ENCODE measurements at regions not wholly inside any gene's neighbourhood (a gene's known extent, or its start where the extent isn't known, plus 50 kb on each side); places are given as distances from the start of the nearest gene placed in this dataset.

- DNase-seq, result no peak
- Histone ChIP-seq H3K9me3 (no peaks in the 10 kb centered on the region), H3K27ac (no peak overlapping the region), H3K27me3 (no peaks in the 10 kb centered on the region), H3K4me1 (no peaks in the 10 kb centered on the region), H3K36me3 (ENCODE audit: low read depth, missing control alignments) (no peaks in the 10 kb centered on the region), H3K4me3 (no peak overlapping the region)
- TF ChIP-seq CTCF (IDR thresholded peaks at IDR 0.05), result no peak
- 85 to 92% methylated on average over 3 of the region's 3 CpGs for WGBS, 2 donors
- intact Hi-C loops (cut with DNase I; ENCODE audit: low total_unique reads), result no loop called here
Measured at GRCh38 chr21:18661842-18662241, 258.3 kb upstream of the TMPRSS15 start.

GRCh38 chr21:18663663-18664062 is 260.1 kb upstream of the TMPRSS15 start:
- Histone ChIP-seq H3K9me3 (no peaks in the 10 kb centered on the region), H3K27ac (no peak overlapping the region), H3K4me1 (no peaks in the 10 kb centered on the region), H3K27me3 (no peaks in the 10 kb centered on the region), H3K4me3 (no peak overlapping the region), H3K36me3 (ENCODE audit: low read depth, missing control alignments) (no peaks in the 10 kb centered on the region)
- TF ChIP-seq CTCF (IDR thresholded peaks at IDR 0.05) (no peak), POLR2A (IDR thresholded peaks at IDR 0.05) (no peak)
- 74 to 80% methylated on average over 3 of the region's 3 CpGs for WGBS, 2 donors
- no peak for DNase-seq
- intact Hi-C loops (cut with DNase I; ENCODE audit: low total_unique reads), result no loop called here

GRCh38 chr21:18666725-18667124 is 263.1 kb upstream of the TMPRSS15 start:
- Histone ChIP-seq H3K4me3 (no peak overlapping the region), H3K27ac (no peak overlapping the region), H3K4me1 (no peaks in the 10 kb centered on the region), H3K36me3 (ENCODE audit: low read depth, missing control alignments) (no peaks in the 10 kb centered on the region), H3K27me3 (no peaks in the 10 kb centered on the region), H3K9me3 (no peaks in the 10 kb centered on the region)
- intact Hi-C loops (cut with DNase I; ENCODE audit: low total_unique reads), result no loop called here
- DNase-seq, result no peak
- TF ChIP-seq POLR2A (IDR thresholded peaks at IDR 0.05) (no peak), CTCF (IDR thresholded peaks at IDR 0.05) (no peak)
- WGBS, 2 donors, result 91 to 94% methylated on average over 1 of the region's 1 CpG

GRCh38 chr21:18673789-18674188 is 270.2 kb upstream of the TMPRSS15 start:
- WGBS, 2 donors, result 86 to 87% methylated on average over 1 of the region's 1 CpG
- intact Hi-C loops (cut with DNase I; ENCODE audit: low total_unique reads), result no loop called here
- no peak overlapping the region for H3K4me3 ChIP-seq
- H3K9me3 ChIP-seq, result no peaks in the 10 kb centered on the region
- no peak overlapping the region for H3K27ac ChIP-seq
- no peaks in the 10 kb centered on the region for H3K36me3 ChIP-seq (ENCODE audit: low read depth, missing control alignments)
- H3K4me1 ChIP-seq, result no peaks in the 10 kb centered on the region
- TF ChIP-seq POLR2A (IDR thresholded peaks at IDR 0.05) (no peak), CTCF (IDR thresholded peaks at IDR 0.05) (no peak)
- H3K27me3 ChIP-seq, result no peaks in the 10 kb centered on the region
- DNase-seq, result no peak

- H3K4me3 ChIP-seq, result no peak overlapping the region
- H3K36me3 ChIP-seq (ENCODE audit: low read depth, missing control alignments), result no peaks in the 10 kb centered on the region
- DNase-seq, result no peak
- H3K9me3 ChIP-seq, result no peaks in the 10 kb centered on the region
- H3K4me1 ChIP-seq, result no peaks in the 10 kb centered on the region
- intact Hi-C loops (cut with DNase I; ENCODE audit: low total_unique reads), result no loop called here
- no peak overlapping the region for H3K27ac ChIP-seq
- no peaks in the 10 kb centered on the region for H3K27me3 ChIP-seq
- TF ChIP-seq POLR2A (IDR thresholded peaks at IDR 0.05) (no peak), CTCF (IDR thresholded peaks at IDR 0.05) (no peak)
Measured at GRCh38 chr21:18677632-18678031, 274.0 kb upstream of the TMPRSS15 start.
